Body of pancreas (tissue), 4 donors: ENCODE measurements at regions not wholly inside any gene's neighbourhood (a gene's known extent, or its start where the extent isn't known, plus 50 kb on each side); places are given as distances from the start of the nearest gene placed in this dataset. TPM values are rescaled to one million over a fixed set of nuclear protein-coding genes. Genes with fewer than 3 reads are reported as not detected.

ENCODE experiments used
- ATAC-seq: fragments of 150-250 bp; one replicate; pipeline ENCODE4 v1.9.1; 2016
- DNase-seq, 4 donors: peaks; one replicate each; pipeline ENCODE4 v3.0.0-alpha.2; 2019
- H3K27ac ChIP-seq, 4 donors: fragments of 200-600 bp; sonication (generic); 1 replicate in 3 of 4; 2 replicates in 1 of 4; pipeline versions ENCODE4 v1.5.1 to v1.6.1; 2016 to 2019; ENCODE audit warnings: mild to moderate bottlenecking in 1 of 4, mixed read lengths in 1 of 4, moderate library complexity in 1 of 4
- H3K27me3 ChIP-seq, 2 donors: fragments of 200-600 bp; sonication (generic); one replicate each; pipeline ENCODE4 v1.6.0; 2016; ENCODE audit warnings: mild to moderate bottlenecking in 1 of 2
- H3K36me3 ChIP-seq, 2 donors: fragments of 200-600 bp; sonication (generic); replicated peaks in 1 of 2; 2 replicates each; pipeline ENCODE4 v1.5.1; 2016; ENCODE audit warnings: low read depth in 2 of 2; ENCODE audit not compliant: insufficient read depth in 1 of 2
- H3K4me1 ChIP-seq: fragments of 200-600 bp; sonication (generic); one replicate; pipeline ENCODE4 v1.6.0; 2016
- H3K4me3 ChIP-seq, 2 donors: fragments of 200-600 bp; sonication (generic); 1 replicate in 1 of 2; 2 replicates in 1 of 2; pipeline ENCODE4 v1.5.1; 2016 to 2019
- H3K9me3 ChIP-seq, 3 donors: fragments of 200-600 bp; sonication (generic); 1 replicate in 2 of 3; 2 replicates in 1 of 3; pipeline ENCODE4 v1.5.1; 2016
- CTCF ChIP-seq, 7 experiments: fragments of 450-650 bp in 4 of 7; fragments of 200-600 bp in 3 of 7; sonication (generic) in 3 of 7; IDR thresholded peaks; one replicate each; pipeline ENCODE4 v1.5.1; 2016 to 2019; ENCODE audit warnings: antibody characterized with exemption in 7 of 7
- POLR2A ChIP-seq, 3 donors: fragments of 450-650 bp; IDR thresholded peaks; one replicate each; pipeline ENCODE4 v1.6.1; 2016; ENCODE audit warnings: antibody characterized with exemption in 3 of 3, mild to moderate bottlenecking in 2 of 3
- WGBS, 2 donors: methylation state at CpG; one replicate each; pipeline ENCODE4 v1.1.5; 2017; 5-methylcytosine and 5-hydroxymethylcytosine counted together
- intact Hi-C: fragments of 100-400 bp; cut with DNase I; formaldehyde crosslinking; loops from one replicate; pipeline ENCODE4 v1.15.1; 2023
- small RNA-seq: library from RNA; depleted of rRNA; stranded (forward); fragments of <200 nt; gene quantifications from one replicate; pipeline ENCODE3, GENCODE V24; 2016

GRCh38 chr11:98955551-98955950 is 65.2 kb upstream of the CNTN5 start:
- Histone ChIP-seq H3K36me3 (no peaks in the 10 kb centered on the region), H3K27me3 (no peaks in the 10 kb centered on the region), H3K4me1 (no peaks in the 10 kb centered on the region), H3K4me3 (no peak overlapping the region), H3K27ac (no peak overlapping the region), H3K9me3 (no peaks in the 10 kb centered on the region)
- TF ChIP-seq CTCF (IDR thresholded peaks at IDR 0.05), result no peak
- TF ChIP-seq POLR2A (IDR thresholded peaks at IDR 0.05), result no peak
- DNase-seq (no peak), ATAC-seq (no peak)
- WGBS, 2 donors, result 49 to 57% methylated on average over 1 of the region's 1 CpG
- intact Hi-C loops, result no loop called here

GRCh38 chr11:98964146-98964545 is 56.6 kb upstream of the CNTN5 start:
- no peak for DNase-seq
- intact Hi-C loops, result no loop called here
- WGBS, 2 donors, result 53 to 55% methylated on average over 3 of the region's 3 CpGs

GRCh38 chr11:98965358-98965757 is 55.4 kb upstream of the CNTN5 start:
- H3K4me1 ChIP-seq, result no peaks in the 10 kb centered on the region
- 15 to 19% methylated on average over 1 of the region's 1 CpG for WGBS, 2 donors
- intact Hi-C loops, result no loop called here
- ATAC-seq (no peak), DNase-seq (no peak)
- no peak overlapping the region for H3K4me3 ChIP-seq
- no peaks in the 10 kb centered on the region for H3K9me3 ChIP-seq
- H3K27me3 ChIP-seq, result no peaks in the 10 kb centered on the region
- no peaks in the 10 kb centered on the region for H3K36me3 ChIP-seq
- TF ChIP-seq POLR2A (IDR thresholded peaks at IDR 0.05) (no peak), CTCF (IDR thresholded peaks at IDR 0.05) (no peak)
- no peak overlapping the region for H3K27ac ChIP-seq

More at GRCh38 chr11:98964146-98964545, 56.6 kb upstream of the CNTN5 start:
- Histone ChIP-seq H3K36me3 (no peaks in the 10 kb centered on the region), H3K9me3 (no peaks in the 10 kb centered on the region), H3K4me1 (no peaks in the 10 kb centered on the region), H3K4me3 (no peak overlapping the region), H3K27me3 (no peaks in the 10 kb centered on the region), H3K27ac (no peak overlapping the region)
- no peak for ATAC-seq
- TF ChIP-seq CTCF (IDR thresholded peaks at IDR 0.05) (no peak), POLR2A (IDR thresholded peaks at IDR 0.05) (no peak)

- TF ChIP-seq CTCF (IDR thresholded peaks at IDR 0.05), result no peak
- TF ChIP-seq POLR2A (IDR thresholded peaks at IDR 0.05), result no peak
- Histone ChIP-seq H3K36me3 (no peaks in the 10 kb centered on the region), H3K27me3 (no peaks in the 10 kb centered on the region), H3K9me3 (no peaks in the 10 kb centered on the region), H3K27ac (no peak overlapping the region), H3K4me3 (no peak overlapping the region), H3K4me1 (no peaks in the 10 kb centered on the region)
- intact Hi-C loops, result no loop called here
- DNase-seq, result no peak
- ATAC-seq, result no peak
Observed at GRCh38 chr11:98965775-98966174, 55.0 kb upstream of the CNTN5 start.

GRCh38 chr11:98967005-98967404 is 53.7 kb upstream of the CNTN5 start:
- Histone ChIP-seq H3K4me3 (no peak overlapping the region), H3K4me1 (no peaks in the 10 kb centered on the region), H3K36me3 (no peaks in the 10 kb centered on the region), H3K27me3 (no peaks in the 10 kb centered on the region), H3K9me3 (no peaks in the 10 kb centered on the region), H3K27ac (no peak overlapping the region)
- WGBS, 2 donors, result 50 to 60% methylated on average over 4 of the region's 4 CpGs
- no peak for ATAC-seq
- TF ChIP-seq CTCF (IDR thresholded peaks at IDR 0.05), result no peak
- TF ChIP-seq POLR2A (IDR thresholded peaks at IDR 0.05), result no peak
- intact Hi-C loops, result no loop called here
- no peak for DNase-seq

Small RNA genes in the stretch of these regions (small RNA-seq; reads per million reads assigned to genes)
- gene AP003730.1 (not detected), gene RNA5SP346 (not detected), gene RNA5SP347 (not detected)
